ENCODE measurements at regions not wholly inside any gene's neighbourhood (a gene's known extent, or its start where the extent isn't known, plus 50 kb on each side); places are given as distances from the start of the nearest gene placed in this dataset.

DNA sequence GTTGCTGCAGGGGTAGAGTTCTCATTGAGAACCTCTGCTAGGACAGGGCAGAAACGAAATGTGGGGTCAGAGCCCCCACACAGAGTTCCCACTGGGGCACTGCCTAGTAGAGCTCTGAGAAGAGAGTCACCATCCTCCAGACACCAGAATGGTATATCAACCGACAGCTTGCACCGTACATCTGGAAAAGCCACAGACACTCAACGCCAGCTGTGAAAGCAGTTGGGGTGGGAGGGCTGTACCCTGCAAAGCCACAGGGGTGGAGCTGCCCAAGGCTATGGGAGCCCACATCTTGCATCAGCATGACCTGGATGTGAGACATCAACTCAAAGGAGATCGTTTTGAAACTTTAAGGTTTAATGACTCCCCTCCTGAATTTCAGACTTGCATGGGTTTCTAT lies 284.0 kb upstream of the DEPDC1 start:
- H3K36me3 ChIP-seq (ENCODE audit: insufficient read depth, low read length) = no peaks in the 10 kb centered on the region
- H3K9ac ChIP-seq (ENCODE audit: low read depth, low read length) = no peak overlapping the region
- H3K9me3 ChIP-seq (ENCODE audit: control insufficient read depth, insufficient read depth, low read length) = peaks cover 11% of the 10 kb centered on the region
- no peaks in the 10 kb centered on the region for H3K4me1 ChIP-seq (ENCODE audit: insufficient read depth, low read length)

DNA sequence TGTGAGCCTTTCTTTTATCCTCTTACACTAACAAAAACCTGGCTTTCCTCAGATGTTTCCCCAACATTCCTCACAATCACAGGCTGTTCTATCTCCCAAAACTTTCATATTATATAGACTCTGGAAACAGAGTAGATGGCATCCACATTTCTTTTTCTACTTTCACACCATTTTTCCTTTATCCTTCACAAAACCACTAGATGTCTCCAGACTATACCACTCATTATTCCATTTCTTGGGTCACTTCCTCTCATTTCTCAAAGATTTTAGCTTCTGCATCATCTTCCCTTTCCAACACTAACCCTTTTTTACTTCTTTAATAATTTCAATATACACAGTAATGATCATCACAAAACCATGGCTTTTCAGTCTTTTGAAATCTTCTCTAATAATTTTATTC lies 286.0 kb upstream of the DEPDC1 start:
- Histone ChIP-seq H3K9ac (ENCODE audit: low read depth, low read length) (no peak overlapping the region), H3K9me3 (ENCODE audit: control insufficient read depth, insufficient read depth, low read length) (peaks cover 11% of the 10 kb centered on the region), H3K36me3 (ENCODE audit: insufficient read depth, low read length) (no peaks in the 10 kb centered on the region), H3K4me1 (ENCODE audit: insufficient read depth, low read length) (no peaks in the 10 kb centered on the region)

DNA sequence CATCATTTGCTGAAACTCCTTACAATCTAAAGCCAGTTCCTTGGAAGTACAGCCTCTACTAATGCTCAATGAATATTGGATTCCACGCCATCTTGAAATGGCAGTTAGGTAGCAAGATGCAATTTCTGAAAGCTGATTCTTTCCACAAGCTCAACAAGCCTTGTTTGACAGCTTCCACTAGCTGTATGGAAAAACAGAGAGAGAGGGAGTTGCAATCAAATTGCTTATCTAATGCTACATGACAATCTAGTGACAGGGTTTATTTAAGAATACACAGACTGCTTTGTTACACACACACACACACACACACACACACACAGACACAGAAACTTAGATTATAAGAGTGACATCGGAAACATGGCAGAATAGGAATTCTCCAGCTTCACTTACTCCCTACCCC lies 288.4 kb upstream of the DEPDC1 start:
- no peaks in the 10 kb centered on the region for H3K4me1 ChIP-seq (ENCODE audit: insufficient read depth, low read length)
- H3K9me3 ChIP-seq (ENCODE audit: control insufficient read depth, insufficient read depth, low read length) = no peaks in the 10 kb centered on the region
- no peak overlapping the region for H3K9ac ChIP-seq (ENCODE audit: low read depth, low read length)
- no peaks in the 10 kb centered on the region for H3K36me3 ChIP-seq (ENCODE audit: insufficient read depth, low read length)

DNA sequence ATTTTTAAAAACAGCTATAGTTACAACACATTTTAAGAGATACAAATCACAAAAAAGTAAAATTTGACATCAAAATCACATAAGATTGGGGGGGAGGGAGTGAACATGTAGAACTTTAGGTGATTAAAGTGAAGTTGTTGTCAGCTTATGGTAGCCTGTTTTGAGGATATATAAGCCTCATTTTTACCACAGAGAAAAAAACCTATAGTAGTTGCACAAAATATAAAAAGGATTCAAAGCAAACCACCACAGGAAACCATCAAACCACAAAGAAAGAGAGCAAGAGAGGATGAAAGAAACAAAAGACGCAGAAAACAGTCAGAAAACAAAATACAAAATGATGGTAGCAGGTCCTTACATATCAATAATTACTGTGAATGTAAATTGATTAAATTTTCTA lies 291.9 kb upstream of the DEPDC1 start:
- H3K36me3 ChIP-seq (ENCODE audit: insufficient read depth, low read length) = no peaks in the 10 kb centered on the region
- no peaks in the 10 kb centered on the region for H3K4me1 ChIP-seq (ENCODE audit: insufficient read depth, low read length)
- no peaks in the 10 kb centered on the region for H3K9me3 ChIP-seq (ENCODE audit: control insufficient read depth, insufficient read depth, low read length)
- H3K9ac ChIP-seq (ENCODE audit: low read depth, low read length) = no peak overlapping the region

DNA sequence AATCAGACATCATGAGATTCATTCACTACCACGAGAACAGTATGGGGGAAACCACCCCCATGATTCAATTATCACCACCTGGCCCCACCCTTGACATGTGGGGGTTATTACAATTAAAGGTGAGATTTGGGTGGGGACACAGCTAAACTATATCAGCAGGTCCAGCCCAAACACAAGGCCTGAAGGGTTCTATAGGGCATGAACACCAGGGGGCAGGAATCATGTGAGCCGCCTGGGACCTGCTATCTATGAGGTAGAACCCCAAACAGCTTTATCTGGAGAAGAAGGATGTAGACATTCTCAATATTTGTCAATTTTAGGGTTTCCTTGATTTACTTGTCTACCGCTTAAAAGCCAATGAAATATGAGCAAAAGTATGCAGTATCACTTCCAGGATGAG lies 294.9 kb upstream of the DEPDC1 start:
- no peaks in the 10 kb centered on the region for H3K9me3 ChIP-seq (ENCODE audit: control insufficient read depth, insufficient read depth, low read length)
- no peaks in the 10 kb centered on the region for H3K36me3 ChIP-seq (ENCODE audit: insufficient read depth, low read length)
- no peak overlapping the region for H3K9ac ChIP-seq (ENCODE audit: low read depth, low read length)
- H3K4me1 ChIP-seq (ENCODE audit: insufficient read depth, low read length) = no peaks in the 10 kb centered on the region

DNA sequence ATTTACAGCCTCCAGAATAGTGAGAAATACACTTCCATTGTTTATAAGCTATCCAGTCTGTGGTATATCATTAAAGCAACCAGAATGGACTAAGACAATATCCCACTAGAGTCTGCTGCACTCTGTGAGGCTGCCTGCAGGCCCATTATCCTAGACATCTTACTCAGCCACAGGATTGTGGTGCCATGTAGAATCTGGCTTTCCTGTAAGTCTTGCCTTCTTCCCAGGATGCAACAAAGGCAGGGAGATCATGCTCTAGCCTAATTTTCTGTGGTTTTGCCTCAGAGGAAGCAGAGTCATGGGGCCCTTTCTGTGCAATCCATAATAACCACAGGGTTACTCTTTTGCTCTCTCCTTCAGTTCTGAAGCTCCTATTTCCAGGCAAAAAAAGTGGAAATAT lies 299.1 kb upstream of the DEPDC1 start:
- no peak overlapping the region for H3K9ac ChIP-seq (ENCODE audit: low read depth, low read length)
- H3K36me3 ChIP-seq (ENCODE audit: insufficient read depth, low read length) = no peaks in the 10 kb centered on the region
- H3K4me1 ChIP-seq (ENCODE audit: insufficient read depth, low read length) = no peaks in the 10 kb centered on the region
- no peaks in the 10 kb centered on the region for H3K9me3 ChIP-seq (ENCODE audit: control insufficient read depth, insufficient read depth, low read length)

DNA sequence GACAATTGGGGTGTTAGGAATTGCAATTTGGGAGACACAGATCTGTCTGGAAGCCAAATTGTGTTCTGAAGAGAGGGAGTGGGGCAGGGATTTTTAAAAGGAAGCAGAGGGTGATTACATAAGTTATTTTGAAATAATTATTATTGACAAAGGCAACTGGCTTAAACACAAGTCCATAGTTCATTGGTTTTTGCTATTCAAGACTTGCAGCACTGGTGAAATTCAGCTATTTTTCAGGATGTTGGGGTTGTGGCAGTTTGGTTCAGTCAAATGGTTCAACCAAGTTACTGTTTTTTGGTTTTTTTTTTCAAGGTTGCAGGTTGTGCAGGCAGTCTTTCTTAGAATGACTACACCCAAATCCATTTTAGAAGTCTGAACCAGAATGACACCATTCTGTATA lies 300.0 kb upstream of the DEPDC1 start:
- H3K9ac ChIP-seq (ENCODE audit: low read depth, low read length) = no peak overlapping the region
- H3K4me1 ChIP-seq (ENCODE audit: insufficient read depth, low read length) = no peaks in the 10 kb centered on the region
- H3K36me3 ChIP-seq (ENCODE audit: insufficient read depth, low read length) = no peaks in the 10 kb centered on the region
- no peaks in the 10 kb centered on the region for H3K9me3 ChIP-seq (ENCODE audit: control insufficient read depth, insufficient read depth, low read length)

DNA sequence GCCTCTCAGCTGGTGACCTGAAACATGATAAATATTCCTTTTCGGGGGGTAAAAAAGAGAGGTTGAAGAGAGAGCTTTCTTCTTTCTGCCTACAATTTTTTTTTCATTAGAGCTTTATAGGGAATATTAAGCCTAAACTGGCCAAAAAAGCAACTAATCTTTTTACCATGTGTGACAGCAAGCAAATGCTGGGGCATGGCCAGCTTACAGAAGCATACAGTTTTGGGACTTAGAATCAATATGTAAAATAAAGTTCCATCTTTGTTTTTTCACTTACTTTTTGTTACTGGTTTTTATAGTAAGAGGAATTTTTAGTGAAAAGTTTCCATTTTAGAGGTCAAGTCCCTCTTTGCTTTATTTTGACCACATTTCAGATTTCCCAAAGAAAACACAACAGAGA lies 301.2 kb upstream of the DEPDC1 start:
- no peaks in the 10 kb centered on the region for H3K9me3 ChIP-seq (ENCODE audit: control insufficient read depth, insufficient read depth, low read length)
- no peaks in the 10 kb centered on the region for H3K36me3 ChIP-seq (ENCODE audit: insufficient read depth, low read length)
- H3K4me1 ChIP-seq (ENCODE audit: insufficient read depth, low read length) = no peaks in the 10 kb centered on the region
- no peak overlapping the region for H3K9ac ChIP-seq (ENCODE audit: low read depth, low read length)

DNA sequence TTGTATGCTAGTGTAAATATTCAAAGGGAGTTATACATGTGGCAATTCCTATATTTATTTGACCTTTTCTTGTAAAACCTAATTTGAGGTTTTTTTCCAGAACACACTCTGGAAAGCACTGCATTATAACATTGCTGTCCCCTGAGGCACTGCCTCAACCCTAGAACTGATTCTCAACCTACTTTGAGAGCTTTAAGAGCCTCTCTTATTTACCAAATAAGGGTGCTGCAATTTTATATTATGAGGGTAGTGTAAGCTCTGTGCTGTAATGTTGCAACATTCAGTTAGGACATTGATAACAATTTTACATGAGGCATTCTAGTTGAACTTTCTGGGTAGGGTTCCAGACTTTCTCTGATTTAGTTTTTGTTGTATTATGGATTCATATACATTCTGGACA lies 302.2 kb upstream of the DEPDC1 start:
- Histone ChIP-seq H3K36me3 (ENCODE audit: insufficient read depth, low read length) (no peaks in the 10 kb centered on the region), H3K4me1 (ENCODE audit: insufficient read depth, low read length) (no peaks in the 10 kb centered on the region), H3K9ac (ENCODE audit: low read depth, low read length) (no peak overlapping the region), H3K9me3 (ENCODE audit: control insufficient read depth, insufficient read depth, low read length) (no peaks in the 10 kb centered on the region)

DNA sequence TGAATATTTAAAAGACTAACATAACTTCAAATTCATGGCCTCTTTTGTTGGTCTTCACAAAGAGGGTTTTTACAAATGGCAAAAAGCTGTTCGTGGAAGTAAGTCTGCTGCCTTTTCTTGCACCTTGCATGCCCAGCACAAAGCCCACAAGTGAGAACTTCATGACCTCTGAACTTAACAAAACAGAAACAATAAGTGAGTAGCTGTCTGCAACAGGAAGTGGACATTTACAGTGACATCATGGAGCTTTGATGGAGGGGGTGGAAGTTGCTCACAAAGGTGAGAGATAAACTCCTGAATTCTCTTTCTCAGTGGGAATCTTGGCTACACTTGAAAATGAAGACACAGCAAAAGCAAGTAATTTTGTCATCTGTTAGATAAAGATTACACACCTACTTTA lies 303.3 kb upstream of the DEPDC1 start:
- Histone ChIP-seq H3K9ac (ENCODE audit: low read depth, low read length) (no peak overlapping the region), H3K9me3 (ENCODE audit: control insufficient read depth, insufficient read depth, low read length) (no peaks in the 10 kb centered on the region), H3K4me1 (ENCODE audit: insufficient read depth, low read length) (no peaks in the 10 kb centered on the region), H3K36me3 (ENCODE audit: insufficient read depth, low read length) (no peaks in the 10 kb centered on the region)

DNA sequence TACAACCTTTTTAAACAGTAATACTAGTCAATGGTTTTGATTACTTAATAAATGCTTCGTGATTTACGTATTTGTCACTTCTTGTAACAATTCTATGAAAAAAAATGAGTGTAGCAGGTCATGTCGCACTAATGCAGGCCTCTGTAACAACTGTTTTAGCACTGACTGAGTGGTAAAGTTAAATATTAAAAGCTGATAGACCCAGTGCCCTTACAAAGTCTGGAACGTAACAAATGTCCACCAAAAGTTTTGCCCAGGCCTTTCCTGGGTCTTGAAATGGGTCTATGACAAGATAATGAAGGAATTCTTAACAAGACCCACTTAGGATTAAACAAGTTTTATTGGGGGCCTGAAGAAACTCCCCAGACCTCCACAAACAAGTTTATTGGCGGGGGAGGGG lies 304.6 kb upstream of the DEPDC1 start:
- H3K9me3 ChIP-seq (ENCODE audit: control insufficient read depth, insufficient read depth, low read length) = no peaks in the 10 kb centered on the region
- no peak overlapping the region for H3K9ac ChIP-seq (ENCODE audit: low read depth, low read length)
- no peaks in the 10 kb centered on the region for H3K36me3 ChIP-seq (ENCODE audit: insufficient read depth, low read length)
- H3K4me1 ChIP-seq (ENCODE audit: insufficient read depth, low read length) = no peaks in the 10 kb centered on the region

DNA sequence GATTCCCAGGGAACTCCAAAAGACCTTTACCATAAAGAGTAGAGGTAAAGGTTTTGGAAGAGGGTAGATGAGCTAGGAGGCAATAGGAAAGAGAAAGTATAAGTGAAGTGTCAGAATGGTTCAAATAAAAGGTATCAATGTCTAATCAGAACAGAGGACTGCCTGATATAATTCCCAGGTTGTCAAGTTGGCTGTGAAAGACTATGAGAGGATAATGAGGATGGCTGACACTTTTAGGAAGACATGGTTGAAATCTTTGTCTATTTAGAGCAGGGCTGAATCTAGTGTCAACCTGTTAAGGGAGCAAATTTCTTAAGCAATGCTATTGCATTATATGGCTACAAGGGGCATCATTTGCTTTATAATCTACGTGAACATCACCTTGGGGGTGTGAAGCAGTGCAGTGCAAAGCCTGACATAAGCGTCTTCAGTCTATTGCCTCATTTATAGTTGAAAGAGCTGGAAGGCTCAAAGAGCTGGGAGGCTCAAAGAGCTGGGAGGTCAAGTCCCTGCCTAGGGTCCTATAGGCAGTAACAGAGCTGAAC lies 308.3 kb upstream of the DEPDC1 start:
- Histone ChIP-seq H3K4me1 (ENCODE audit: insufficient read depth, low read length) (no peaks in the 10 kb centered on the region), H3K9me3 (ENCODE audit: control insufficient read depth, insufficient read depth, low read length) (no peaks in the 10 kb centered on the region), H3K9ac (ENCODE audit: low read depth, low read length) (no peak overlapping the region), H3K36me3 (ENCODE audit: insufficient read depth, low read length) (no peaks in the 10 kb centered on the region)

DNA sequence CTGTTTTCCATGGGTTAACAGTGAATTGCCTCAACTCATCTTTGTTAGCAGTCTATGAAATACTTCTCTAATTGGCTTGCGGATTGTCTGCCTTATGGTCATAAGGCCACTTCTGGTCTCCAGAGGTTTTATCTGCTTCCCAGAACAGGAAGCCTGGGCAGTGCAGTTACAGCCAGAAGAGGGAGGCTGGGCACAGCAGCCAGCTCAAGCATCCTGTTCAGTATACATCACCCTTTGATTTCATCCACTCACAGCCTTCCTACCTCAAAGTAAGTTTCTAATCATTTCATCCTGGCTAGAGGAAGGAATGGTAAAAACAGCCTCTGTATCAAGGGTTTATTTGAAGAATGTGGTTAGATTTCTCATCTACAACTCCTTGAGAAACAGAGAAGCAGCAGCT lies 311.5 kb upstream of the DEPDC1 start:
- no peaks in the 10 kb centered on the region for H3K9me3 ChIP-seq (ENCODE audit: control insufficient read depth, insufficient read depth, low read length)
- no peaks in the 10 kb centered on the region for H3K36me3 ChIP-seq (ENCODE audit: insufficient read depth, low read length)
- H3K4me1 ChIP-seq (ENCODE audit: insufficient read depth, low read length) = no peaks in the 10 kb centered on the region
- H3K9ac ChIP-seq (ENCODE audit: low read depth, low read length) = no peak overlapping the region

DNA sequence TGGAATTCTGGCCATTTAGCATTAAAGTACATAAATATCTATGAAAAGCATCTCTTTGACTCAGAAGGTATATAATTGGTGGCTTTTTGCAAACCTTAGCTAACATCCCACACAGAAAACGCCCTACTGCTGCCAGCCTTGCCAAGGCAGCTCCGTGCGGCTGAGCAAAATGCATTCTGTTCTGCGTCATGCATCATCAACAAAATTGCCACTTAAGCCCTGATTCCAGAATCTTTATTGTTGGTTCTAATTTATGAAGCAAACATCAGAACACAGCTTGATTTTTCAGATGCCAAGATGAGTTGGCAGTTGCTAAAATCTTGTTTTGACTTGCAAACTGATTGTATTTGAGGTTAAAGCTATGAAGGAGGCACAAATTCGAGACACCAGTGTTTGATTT lies 314.9 kb upstream of the DEPDC1 start:
- Histone ChIP-seq H3K4me1 (ENCODE audit: insufficient read depth, low read length) (no peaks in the 10 kb centered on the region), H3K36me3 (ENCODE audit: insufficient read depth, low read length) (no peaks in the 10 kb centered on the region), H3K9me3 (ENCODE audit: control insufficient read depth, insufficient read depth, low read length) (no peaks in the 10 kb centered on the region)

DNA sequence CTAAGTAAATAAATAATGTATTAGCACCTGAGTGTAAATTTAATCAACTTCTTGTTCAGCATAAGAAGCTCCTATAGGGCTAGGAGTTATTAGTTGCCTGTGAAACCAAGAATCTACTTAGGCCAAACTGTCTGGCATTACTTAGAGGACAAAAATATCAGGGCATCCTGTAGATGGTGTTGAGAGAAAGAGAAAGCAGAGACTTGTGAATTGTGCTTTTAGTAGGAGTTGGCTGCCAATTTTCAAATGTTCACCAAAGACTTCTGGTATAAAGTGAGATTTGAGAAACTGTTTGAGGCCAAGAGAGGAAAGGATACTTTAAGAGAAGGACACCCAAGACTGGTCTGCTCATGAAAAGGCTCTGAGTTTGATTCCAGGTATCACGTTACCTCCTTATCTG lies 315.5 kb upstream of the DEPDC1 start:
- Histone ChIP-seq H3K4me1 (ENCODE audit: insufficient read depth, low read length) (no peaks in the 10 kb centered on the region), H3K9ac (ENCODE audit: low read depth, low read length) (no peak overlapping the region), H3K36me3 (ENCODE audit: insufficient read depth, low read length) (no peaks in the 10 kb centered on the region), H3K9me3 (ENCODE audit: control insufficient read depth, insufficient read depth, low read length) (no peaks in the 10 kb centered on the region)

More for the DNA sequence above, 314.9 kb upstream of the DEPDC1 start:
- H3K9ac ChIP-seq (ENCODE audit: low read depth, low read length) = no peak overlapping the region

DNA sequence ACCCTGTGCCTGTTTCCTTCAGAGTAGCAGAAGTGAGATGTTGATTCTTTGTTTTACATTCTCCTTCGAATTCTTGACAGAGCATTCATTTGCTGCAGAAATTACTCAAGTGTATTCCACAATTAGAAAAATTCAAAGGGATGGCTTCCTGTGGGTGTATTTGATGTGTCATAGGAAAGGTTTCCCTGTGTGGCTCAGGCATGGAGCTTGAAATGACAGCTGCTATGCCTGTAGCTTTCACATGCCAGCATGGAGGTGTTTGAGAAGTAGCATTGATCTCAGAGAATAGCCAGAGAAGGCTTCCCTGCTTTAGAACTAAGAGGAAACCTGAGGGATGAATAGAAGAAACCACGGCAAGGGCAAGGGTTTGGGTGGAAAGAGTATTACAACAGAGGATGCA lies 317.2 kb upstream of the DEPDC1 start:
- Histone ChIP-seq H3K36me3 (ENCODE audit: insufficient read depth, low read length) (no peaks in the 10 kb centered on the region), H3K9me3 (ENCODE audit: control insufficient read depth, insufficient read depth, low read length) (no peaks in the 10 kb centered on the region), H3K9ac (ENCODE audit: low read depth, low read length) (no peak overlapping the region), H3K4me1 (ENCODE audit: insufficient read depth, low read length) (no peaks in the 10 kb centered on the region)

All from ES-I3 (cell line).